Stimulated activated effector memory CD8-positive, alpha-beta T cell treated with anti-CD3 and anti-CD28 coated beads, Interleukin-12 subunit alpha, Interleukin-12 subunit beta, amount 100 ng/mL, for 72 hours (primary cell): ENCODE measurements at regions not wholly inside any gene's neighbourhood (a gene's known extent, or its start where the extent isn't known, plus 50 kb on each side); places are given as distances from the start of the nearest gene placed in this dataset.
"Not testable (repeated sequence)": the region's sequence is repeated elsewhere in the genome, so short reads cannot be mapped to it uniquely, and the experiment has no call there.

ENCODE experiments used
- ATAC-seq: fragments of 150-1000 bp; cut with Tn5 transposase; 2 replicates; pipeline ENCODE4 v1.10.0; 2021
- DNase-seq, 2 donors: peaks; one replicate each; pipeline ENCODE4 v3.0.0; 2021 to 2022; ENCODE audit warnings: low spot score in 2 of 2
- H3K27ac Mint-ChIP-seq: one replicate; pipeline ENCODE4 v1.8.0; 2022; ENCODE audit warnings: mild to moderate bottlenecking, mixed read lengths
- H3K36me3 Mint-ChIP-seq: one replicate; pipeline ENCODE4 v1.8.0; 2022; ENCODE audit warnings: mild to moderate bottlenecking, mixed read lengths
- H3K4me1 Mint-ChIP-seq: one replicate; pipeline ENCODE4 v1.8.0; 2022; ENCODE audit warnings: mixed read lengths
- H3K4me3 Mint-ChIP-seq: one replicate; pipeline ENCODE4 v1.8.0; 2022; ENCODE audit warnings: mild to moderate bottlenecking, mixed read lengths
- H3K9me3 Mint-ChIP-seq: one replicate; pipeline ENCODE4 v1.8.0; 2022; ENCODE audit warnings: mixed read lengths

- not testable (repeated sequence) for H3K27ac Mint-ChIP-seq, ATAC-seq, H3K4me1 Mint-ChIP-seq, H3K4me3 Mint-ChIP-seq, H3K36me3 Mint-ChIP-seq, H3K9me3 Mint-ChIP-seq, DNase-seq
These were observed 157.7 kb downstream of the GIPC2 start for GRCh38 chr1:78203410-78203982.

- H3K4me1 Mint-ChIP-seq, result no peaks in the 10 kb centered on the region
- H3K9me3 Mint-ChIP-seq, result peaks cover 11% of the 10 kb centered on the region
- H3K4me3 Mint-ChIP-seq, result no peak overlapping the region
- H3K36me3 Mint-ChIP-seq, result no peaks in the 10 kb centered on the region
- H3K27ac Mint-ChIP-seq, result no peak overlapping the region
- DNase-seq (no peak), ATAC-seq (no peak)
These were observed 164.4 kb downstream of the GIPC2 start for GRCh38 chr1:78210175-78210574.

- H3K36me3 Mint-ChIP-seq, result no peaks in the 10 kb centered on the region
- H3K9me3 Mint-ChIP-seq, result peaks cover 8% of the 10 kb centered on the region
- no peak overlapping the region for H3K4me3 Mint-ChIP-seq
- ATAC-seq (peak; percentile 37), DNase-seq (no peak)
- H3K27ac Mint-ChIP-seq, result no peak overlapping the region
- no peaks in the 10 kb centered on the region for H3K4me1 Mint-ChIP-seq
These were observed 165.8 kb downstream of the GIPC2 start for GRCh38 chr1:78211483-78212092.

- Mint-ChIP-seq H3K4me1 (no peaks in the 10 kb centered on the region), H3K9me3 (peaks cover 8% of the 10 kb centered on the region), H3K36me3 (no peaks in the 10 kb centered on the region), H3K27ac (no peak overlapping the region), H3K4me3 (no peak overlapping the region)
- DNase-seq (no peak), ATAC-seq (no peak)
These were observed 168.6 kb downstream of the GIPC2 start for GRCh38 chr1:78214334-78214733.

- H3K27ac Mint-ChIP-seq, result no peak overlapping the region
- H3K9me3 Mint-ChIP-seq, result peaks cover 3% of the 10 kb centered on the region
- DNase-seq, result no peak
- H3K36me3 Mint-ChIP-seq, result no peaks in the 10 kb centered on the region
- H3K4me3 Mint-ChIP-seq, result no peak overlapping the region
- ATAC-seq, result no peak
- H3K4me1 Mint-ChIP-seq, result no peaks in the 10 kb centered on the region
These were observed 176.6 kb downstream of the GIPC2 start for GRCh38 chr1:78222225-78222959.

- no peak overlapping the region for H3K27ac Mint-ChIP-seq
- no peak overlapping the region for H3K4me3 Mint-ChIP-seq
- H3K4me1 Mint-ChIP-seq, result no peaks in the 10 kb centered on the region
- DNase-seq, result no peak
- peaks cover 3% of the 10 kb centered on the region for H3K9me3 Mint-ChIP-seq
- no peak for ATAC-seq
- H3K36me3 Mint-ChIP-seq, result no peaks in the 10 kb centered on the region
These were observed 177.2 kb downstream of the GIPC2 start for GRCh38 chr1:78222960-78223358.

GRCh38 chr1:78223417-78224215 is 177.8 kb downstream of the GIPC2 start:
- no peak for ATAC-seq
- Mint-ChIP-seq H3K4me1 (no peaks in the 10 kb centered on the region), H3K27ac (no peak overlapping the region), H3K4me3 (no peak overlapping the region), H3K9me3 (peaks cover 3% of the 10 kb centered on the region), H3K36me3 (no peaks in the 10 kb centered on the region)
- DNase-seq, result no peak

- H3K4me1 Mint-ChIP-seq, result no peaks in the 10 kb centered on the region
- no peak for DNase-seq
- H3K4me3 Mint-ChIP-seq, result no peak overlapping the region
- ATAC-seq, result no peak
- H3K36me3 Mint-ChIP-seq, result no peaks in the 10 kb centered on the region
- H3K9me3 Mint-ChIP-seq, result peaks cover 3% of the 10 kb centered on the region
- no peak overlapping the region for H3K27ac Mint-ChIP-seq
These were observed 178.6 kb downstream of the GIPC2 start for GRCh38 chr1:78224246-78224785.

GRCh38 chr1:78224861-78225552 is 179.2 kb downstream of the GIPC2 start:
- Mint-ChIP-seq H3K27ac (no peak overlapping the region), H3K9me3 (peaks cover 3% of the 10 kb centered on the region), H3K4me1 (no peaks in the 10 kb centered on the region), H3K4me3 (no peak overlapping the region), H3K36me3 (no peaks in the 10 kb centered on the region)
- DNase-seq (no peak), ATAC-seq (no peak)

GRCh38 chr1:78226784-78227183 is 181.0 kb downstream of the GIPC2 start:
- Mint-ChIP-seq H3K36me3 (no peaks in the 10 kb centered on the region), H3K4me1 (no peaks in the 10 kb centered on the region), H3K4me3 (no peak overlapping the region), H3K9me3 (no peaks in the 10 kb centered on the region), H3K27ac (no peak overlapping the region)
- no peak for DNase-seq
- ATAC-seq, result no peak

- Mint-ChIP-seq H3K9me3 (no peaks in the 10 kb centered on the region), H3K4me3 (no peak overlapping the region), H3K4me1 (no peaks in the 10 kb centered on the region), H3K36me3 (no peaks in the 10 kb centered on the region), H3K27ac (no peak overlapping the region)
- ATAC-seq, result no peak
- no peak for DNase-seq
These were observed 182.2 kb downstream of the GIPC2 start for GRCh38 chr1:78227705-78228635.

GRCh38 chr1:78229344-78229743 is 183.6 kb downstream of the GIPC2 start:
- H3K27ac Mint-ChIP-seq, result no peak overlapping the region
- no peaks in the 10 kb centered on the region for H3K4me1 Mint-ChIP-seq
- H3K4me3 Mint-ChIP-seq, result no peak overlapping the region
- no peak for DNase-seq
- ATAC-seq, result no peak
- no peaks in the 10 kb centered on the region for H3K36me3 Mint-ChIP-seq
- H3K9me3 Mint-ChIP-seq, result no peaks in the 10 kb centered on the region

- DNase-seq (no peak), ATAC-seq (no peak)
- Mint-ChIP-seq H3K36me3 (no peaks in the 10 kb centered on the region), H3K4me1 (no peaks in the 10 kb centered on the region), H3K4me3 (no peak overlapping the region), H3K27ac (no peak overlapping the region), H3K9me3 (no peaks in the 10 kb centered on the region)
These were observed 185.7 kb downstream of the GIPC2 start for GRCh38 chr1:78231477-78231876.

GRCh38 chr1:78231894-78232293 is 186.1 kb downstream of the GIPC2 start:
- Mint-ChIP-seq H3K9me3 (no peaks in the 10 kb centered on the region), H3K4me1 (no peaks in the 10 kb centered on the region), H3K36me3 (no peaks in the 10 kb centered on the region), H3K27ac (no peak overlapping the region), H3K4me3 (no peak overlapping the region)
- DNase-seq (no peak), ATAC-seq (no peak)
